SK-N-SH treated with all-trans-retinoic acid at 6 μM for 48 hours (cell line): ENCODE measurements at regions not wholly inside any gene's neighbourhood (a gene's known extent, or its start where the extent isn't known, plus 50 kb on each side); places are given as distances from the start of the nearest gene placed in this dataset.

ENCODE experiments used
- ATAC-seq: fragments of 200-7000 bp; cut with Tn5 transposase; 3 replicates; pipeline ENCODE4 v1.9.1; 2020; ENCODE audit warnings: mild to moderate bottlenecking, moderate library complexity
- ARNTL ChIP-seq: fragments of 450-650 bp; formaldehyde crosslinking; IDR thresholded peaks from 2 replicates; pipeline ENCODE4 v1.5.0; 2020; ENCODE audit warnings: low read depth, mild to moderate bottlenecking, moderate library complexity, borderline replicate concordance
- CSDC2 ChIP-seq: fragments of 250-450 bp; sonication (Bioruptor Pico); IDR thresholded peaks from 2 replicates; pipeline ENCODE4 v1.5.0; 2020; ENCODE audit warnings: mild to moderate bottlenecking, moderate library complexity
- GLIS3 ChIP-seq: fragments of 250-450 bp; sonication (Bioruptor Pico); IDR thresholded peaks from 2 replicates; pipeline ENCODE4 v1.5.0; 2020; ENCODE audit warnings: mild to moderate bottlenecking, moderate library complexity
- ISL1 ChIP-seq: fragments of 250-450 bp; sonication (Bioruptor Pico); IDR thresholded peaks from 2 replicates; pipeline ENCODE4 v2.1.2; 2022; ENCODE audit warnings: mild to moderate bottlenecking, moderate library complexity
- PPARA ChIP-seq: fragments of 250-450 bp; sonication (Bioruptor Pico); IDR thresholded peaks from 2 replicates; pipeline ENCODE4 v1.5.0; 2020; ENCODE audit warnings: mild to moderate bottlenecking, borderline replicate concordance
- RARB ChIP-seq: fragments of 250-450 bp; sonication (Bioruptor Pico); IDR thresholded peaks from 2 replicates; pipeline ENCODE4 v1.8.0; 2021; ENCODE audit warnings: mild to moderate bottlenecking, moderate library complexity
- SNAI2 ChIP-seq: fragments of 250-450 bp; sonication (Bioruptor Pico); IDR thresholded peaks from 2 replicates; pipeline ENCODE4 v1.5.0; 2020; ENCODE audit warnings: mild to moderate bottlenecking, moderate library complexity
- TOX ChIP-seq: fragments of 250-450 bp; sonication (Bioruptor Pico); IDR thresholded peaks from 2 replicates; pipeline ENCODE4 v1.8.0; 2021; ENCODE audit warnings: mild to moderate bottlenecking, moderate library complexity, borderline replicate concordance
- ZC3H10 ChIP-seq: fragments of 250-450 bp; sonication (Bioruptor Pico); IDR thresholded peaks from 2 replicates; pipeline ENCODE4 v1.5.1; 2021; ENCODE audit warnings: mild to moderate bottlenecking, moderate library complexity
- ZFP30 ChIP-seq: fragments of 450-650 bp; formaldehyde crosslinking; IDR thresholded peaks from 2 replicates; pipeline ENCODE4 v1.5.0; 2022; ENCODE audit warnings: mild to moderate bottlenecking, moderate library complexity
- ZNF565 ChIP-seq: fragments of 450-650 bp; formaldehyde crosslinking; conservative IDR thresholded peaks from 2 replicates; pipeline ENCODE4 v1.5.0; 2020; ENCODE audit warnings: low read depth, mild to moderate bottlenecking, moderate library complexity
- TF ChIP-seq, protein P1 (sequence below): fragments of 250-450 bp; sonication (Bioruptor Pico); IDR thresholded peaks from 2 replicates; pipeline ENCODE4 v1.8.0; 2021; ENCODE audit warnings: low read depth, mild to moderate bottlenecking, moderate library complexity, borderline replicate concordance
- TF ChIP-seq, protein P2 (sequence below): fragments of 250-450 bp; sonication (Bioruptor Pico); IDR thresholded peaks from 2 replicates; pipeline ENCODE4 v1.8.0; 2020; ENCODE audit warnings: mild to moderate bottlenecking, moderate library complexity, borderline replicate concordance
- TF ChIP-seq, protein P3 (sequence below): fragments of 250-450 bp; sonication (Bioruptor Pico); IDR thresholded peaks from 2 replicates; pipeline ENCODE4 v1.5.0; 2020; ENCODE audit warnings: mild to moderate bottlenecking, moderate library complexity

DNA sequence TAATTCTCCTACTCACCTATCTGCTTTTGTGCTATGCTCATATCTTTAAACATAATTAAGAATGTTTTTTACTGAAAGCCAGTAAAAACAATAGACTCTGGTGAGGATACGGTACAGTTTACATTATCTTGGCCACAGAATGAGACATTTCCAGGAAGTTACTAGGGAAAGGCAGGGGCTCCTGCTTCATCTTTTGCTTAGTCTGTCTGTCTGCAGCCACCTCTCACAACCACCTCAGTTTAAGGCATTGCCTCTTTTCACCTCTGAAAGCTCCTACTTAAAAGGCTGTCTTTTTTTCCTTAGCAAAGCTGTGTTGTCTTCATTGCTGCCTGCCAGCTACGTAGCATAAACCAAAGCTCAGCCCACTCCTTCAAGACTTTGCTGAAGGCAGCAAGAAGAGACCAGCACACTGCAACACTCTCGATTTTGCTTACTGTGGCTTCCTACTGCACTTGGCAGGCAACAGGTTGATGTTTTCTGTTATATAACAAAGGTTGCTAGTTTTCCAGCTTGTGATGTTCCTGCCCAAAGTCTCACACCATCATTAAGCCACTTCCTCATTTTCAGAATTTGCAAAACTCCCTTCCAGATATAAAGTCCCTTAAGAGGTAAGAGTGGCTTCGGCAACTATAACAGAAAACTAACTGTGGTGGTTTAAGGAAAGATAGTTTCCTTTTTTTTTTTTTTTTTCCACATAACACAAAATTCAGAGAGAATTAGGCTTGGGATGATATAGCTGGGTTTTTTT lies 432.9 kb downstream of the GRXCR1 start (continued):
- TF ChIP-seq GLIS3 (no peak), ZNF565 (no peak)
- TF ChIP-seq, all 23 proteins: peak for 0

DNA sequence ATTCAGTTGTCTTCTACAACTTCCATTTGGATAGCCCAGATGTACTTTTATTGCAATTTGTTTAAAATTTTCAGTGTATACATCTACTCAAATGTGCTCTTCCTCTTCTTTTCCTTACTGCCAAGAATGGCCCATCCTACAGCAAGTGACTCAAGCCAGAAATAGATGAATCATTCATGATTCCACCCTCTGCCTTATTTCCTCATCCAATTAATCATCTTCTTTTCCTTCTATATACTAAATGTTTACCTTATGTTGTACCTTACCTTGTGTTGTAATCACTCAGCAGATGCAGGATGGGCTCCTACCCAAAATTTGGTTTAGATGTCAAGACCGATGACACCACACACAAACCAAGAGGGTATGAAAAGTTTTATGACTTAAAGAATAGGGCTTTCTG lies 437.8 kb downstream of the GRXCR1 start:
- TF ChIP-seq, protein P1, sequence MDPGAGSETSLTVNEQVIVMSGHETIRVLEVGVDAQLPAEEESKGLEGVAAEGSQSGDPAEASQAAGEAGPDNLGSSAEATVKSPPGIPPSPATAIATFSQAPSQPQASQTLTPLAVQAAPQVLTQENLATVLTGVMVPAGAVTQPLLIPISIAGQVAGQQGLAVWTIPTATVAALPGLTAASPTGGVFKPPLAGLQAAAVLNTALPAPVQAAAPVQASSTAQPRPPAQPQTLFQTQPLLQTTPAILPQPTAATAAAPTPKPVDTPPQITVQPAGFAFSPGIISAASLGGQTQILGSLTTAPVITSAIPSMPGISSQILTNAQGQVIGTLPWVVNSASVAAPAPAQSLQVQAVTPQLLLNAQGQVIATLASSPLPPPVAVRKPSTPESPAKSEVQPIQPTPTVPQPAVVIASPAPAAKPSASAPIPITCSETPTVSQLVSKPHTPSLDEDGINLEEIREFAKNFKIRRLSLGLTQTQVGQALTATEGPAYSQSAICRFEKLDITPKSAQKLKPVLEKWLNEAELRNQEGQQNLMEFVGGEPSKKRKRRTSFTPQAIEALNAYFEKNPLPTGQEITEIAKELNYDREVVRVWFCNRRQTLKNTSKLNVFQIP (CRISPR knock-in tag): no peak
- TF ChIP-seq SNAI2 (CRISPR knock-in tag) (no peak), ISL1 (no peak), RARB (CRISPR knock-in tag) (no peak), CSDC2 (CRISPR knock-in tag) (no peak), PPARA (CRISPR knock-in tag) (no peak), ZNF565 (no peak)
- TF ChIP-seq, protein P2, sequence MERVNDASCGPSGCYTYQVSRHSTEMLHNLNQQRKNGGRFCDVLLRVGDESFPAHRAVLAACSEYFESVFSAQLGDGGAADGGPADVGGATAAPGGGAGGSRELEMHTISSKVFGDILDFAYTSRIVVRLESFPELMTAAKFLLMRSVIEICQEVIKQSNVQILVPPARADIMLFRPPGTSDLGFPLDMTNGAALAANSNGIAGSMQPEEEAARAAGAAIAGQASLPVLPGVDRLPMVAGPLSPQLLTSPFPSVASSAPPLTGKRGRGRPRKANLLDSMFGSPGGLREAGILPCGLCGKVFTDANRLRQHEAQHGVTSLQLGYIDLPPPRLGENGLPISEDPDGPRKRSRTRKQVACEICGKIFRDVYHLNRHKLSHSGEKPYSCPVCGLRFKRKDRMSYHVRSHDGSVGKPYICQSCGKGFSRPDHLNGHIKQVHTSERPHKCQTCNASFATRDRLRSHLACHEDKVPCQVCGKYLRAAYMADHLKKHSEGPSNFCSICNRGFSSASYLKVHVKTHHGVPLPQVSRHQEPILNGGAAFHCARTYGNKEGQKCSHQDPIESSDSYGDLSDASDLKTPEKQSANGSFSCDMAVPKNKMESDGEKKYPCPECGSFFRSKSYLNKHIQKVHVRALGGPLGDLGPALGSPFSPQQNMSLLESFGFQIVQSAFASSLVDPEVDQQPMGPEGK: no peak
- peak; percentile 32; the same call in 1 of the 3 replicates for ATAC-seq

DNA sequence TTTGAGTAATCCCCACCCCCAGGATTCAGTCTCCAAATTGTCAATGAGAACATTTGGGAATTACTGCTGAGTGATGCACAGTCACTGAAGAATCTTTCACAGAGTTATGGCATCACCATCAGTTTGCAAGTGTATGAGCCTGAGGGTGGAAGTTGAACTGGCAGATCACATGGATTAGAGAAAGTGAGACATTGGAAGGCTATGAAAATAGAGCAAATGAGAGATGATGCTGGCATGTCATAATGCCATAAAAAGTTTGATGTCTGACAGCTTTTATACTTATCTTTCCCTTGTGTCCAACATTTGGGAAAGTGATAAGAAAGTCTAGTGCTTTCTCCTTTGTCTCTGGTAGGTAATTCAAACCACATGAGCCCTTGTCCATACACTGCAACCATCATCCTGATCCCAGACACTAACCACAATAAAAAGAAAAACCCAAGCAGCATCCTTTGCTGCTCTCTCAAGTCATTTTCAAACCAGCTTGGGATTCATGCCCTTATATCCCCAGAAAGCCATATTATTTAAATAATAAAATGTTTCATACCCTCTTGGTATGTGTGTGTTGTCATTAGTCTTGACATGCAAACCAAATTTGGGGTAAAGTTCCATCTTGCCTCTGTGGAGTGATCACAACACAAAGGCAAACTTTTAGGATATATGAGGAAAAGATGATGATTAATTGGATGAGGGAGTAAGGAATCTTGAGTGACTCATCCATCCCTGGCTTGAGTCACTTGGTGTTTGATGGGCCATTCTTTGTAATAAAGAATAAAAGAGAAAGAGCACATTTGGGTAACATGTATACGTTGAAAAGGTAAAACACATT lies 438.9 kb downstream of the GRXCR1 start:
- TF ChIP-seq ZC3H10: 0 out of 2 replicates have a peak, but pooled peaks have one; percentile 17
- TF ChIP-seq, protein P2: no peak
- ATAC-seq: peak; percentile 77

DNA sequence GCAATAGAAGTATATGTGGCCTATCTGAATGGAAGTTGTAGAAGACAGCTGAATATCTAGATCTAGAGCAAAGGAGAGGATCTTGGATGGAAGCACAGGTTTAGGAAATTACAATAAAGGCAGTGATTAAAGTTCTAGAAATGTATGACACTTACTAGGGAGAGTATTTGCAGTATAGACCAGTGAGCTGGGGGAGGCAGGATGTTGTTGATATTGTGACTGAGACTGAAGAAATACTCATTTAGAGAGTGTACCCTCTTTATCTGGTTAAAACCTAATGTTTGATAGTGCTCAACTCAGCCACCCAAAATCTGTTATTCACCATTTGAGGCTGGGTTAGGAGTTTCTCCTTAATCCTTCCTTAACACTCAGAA lies 439.5 kb downstream of the GRXCR1 start:
- TF ChIP-seq RARB (CRISPR knock-in tag): no peak
- TF ChIP-seq, protein P2: no peak
- no peak for TF ChIP-seq ZFP30 (CRISPR knock-in tag)
- TF ChIP-seq ISL1: no peak
- TF ChIP-seq, protein P3, sequence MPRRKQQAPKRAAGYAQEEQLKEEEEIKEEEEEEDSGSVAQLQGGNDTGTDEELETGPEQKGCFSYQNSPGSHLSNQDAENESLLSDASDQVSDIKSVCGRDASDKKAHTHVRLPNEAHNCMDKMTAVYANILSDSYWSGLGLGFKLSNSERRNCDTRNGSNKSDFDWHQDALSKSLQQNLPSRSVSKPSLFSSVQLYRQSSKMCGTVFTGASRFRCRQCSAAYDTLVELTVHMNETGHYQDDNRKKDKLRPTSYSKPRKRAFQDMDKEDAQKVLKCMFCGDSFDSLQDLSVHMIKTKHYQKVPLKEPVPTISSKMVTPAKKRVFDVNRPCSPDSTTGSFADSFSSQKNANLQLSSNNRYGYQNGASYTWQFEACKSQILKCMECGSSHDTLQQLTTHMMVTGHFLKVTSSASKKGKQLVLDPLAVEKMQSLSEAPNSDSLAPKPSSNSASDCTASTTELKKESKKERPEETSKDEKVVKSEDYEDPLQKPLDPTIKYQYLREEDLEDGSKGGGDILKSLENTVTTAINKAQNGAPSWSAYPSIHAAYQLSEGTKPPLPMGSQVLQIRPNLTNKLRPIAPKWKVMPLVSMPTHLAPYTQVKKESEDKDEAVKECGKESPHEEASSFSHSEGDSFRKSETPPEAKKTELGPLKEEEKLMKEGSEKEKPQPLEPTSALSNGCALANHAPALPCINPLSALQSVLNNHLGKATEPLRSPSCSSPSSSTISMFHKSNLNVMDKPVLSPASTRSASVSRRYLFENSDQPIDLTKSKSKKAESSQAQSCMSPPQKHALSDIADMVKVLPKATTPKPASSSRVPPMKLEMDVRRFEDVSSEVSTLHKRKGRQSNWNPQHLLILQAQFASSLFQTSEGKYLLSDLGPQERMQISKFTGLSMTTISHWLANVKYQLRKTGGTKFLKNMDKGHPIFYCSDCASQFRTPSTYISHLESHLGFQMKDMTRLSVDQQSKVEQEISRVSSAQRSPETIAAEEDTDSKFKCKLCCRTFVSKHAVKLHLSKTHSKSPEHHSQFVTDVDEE (CRISPR knock-in tag): no peak
- TF ChIP-seq ZNF565: no peak
- no peak for TF ChIP-seq SNAI2 (CRISPR knock-in tag)
- TF ChIP-seq CSDC2 (CRISPR knock-in tag): no peak
- no peak for TF ChIP-seq TOX (CRISPR knock-in tag)
- no peak for TF ChIP-seq ARNTL (CRISPR knock-in tag)
- ATAC-seq: peak; percentile 42
